SK-N-SH treated with all-trans-retinoic acid at 6 μM for 48 hours (cell line): ENCODE measurements at regions not wholly inside any gene's neighbourhood (a gene's known extent, or its start where the extent isn't known, plus 50 kb on each side); places are given as distances from the start of the nearest gene placed in this dataset.

Experiments used
- ATAC-seq: fragments of 200-7000 bp; cut with Tn5 transposase; 3 replicates; pipeline ENCODE4 v1.9.1; 2020; ENCODE audit warnings: mild to moderate bottlenecking, moderate library complexity
- ARNTL ChIP-seq: fragments of 450-650 bp; formaldehyde crosslinking; IDR thresholded peaks from 2 replicates; pipeline ENCODE4 v1.5.0; 2020; ENCODE audit warnings: low read depth, mild to moderate bottlenecking, moderate library complexity, borderline replicate concordance
- BACH2 ChIP-seq: fragments of 250-450 bp; sonication (Bioruptor Pico); IDR thresholded peaks from 2 replicates; pipeline ENCODE4 v1.9.0; 2021; ENCODE audit warnings: mild to moderate bottlenecking, borderline replicate concordance
- CSDC2 ChIP-seq: fragments of 250-450 bp; sonication (Bioruptor Pico); IDR thresholded peaks from 2 replicates; pipeline ENCODE4 v1.5.0; 2020; ENCODE audit warnings: mild to moderate bottlenecking, moderate library complexity
- CSRNP3 ChIP-seq: fragments of 250-450 bp; sonication (Bioruptor Pico); IDR thresholded peaks from 2 replicates; pipeline ENCODE4 v1.5.1; 2021; ENCODE audit warnings: mild to moderate bottlenecking, moderate library complexity
- ESRRG ChIP-seq: fragments of 250-450 bp; sonication (Bioruptor Pico); IDR thresholded peaks from 2 replicates; pipeline ENCODE4 v1.6.1; 2021; ENCODE audit warnings: mild to moderate bottlenecking
- GLIS3 ChIP-seq: fragments of 250-450 bp; sonication (Bioruptor Pico); IDR thresholded peaks from 2 replicates; pipeline ENCODE4 v1.5.0; 2020; ENCODE audit warnings: mild to moderate bottlenecking, moderate library complexity
- OSR1 ChIP-seq: fragments of 250-450 bp; sonication (Bioruptor Pico); IDR thresholded peaks from 2 replicates; pipeline ENCODE4 v1.8.0; 2022; ENCODE audit warnings: moderate library complexity, mild to moderate bottlenecking, inconsistent platforms
- PATZ1 ChIP-seq: fragments of 250-450 bp; sonication (Bioruptor Pico); IDR thresholded peaks from 2 replicates; pipeline ENCODE4 v1.8.0; 2020; ENCODE audit warnings: mild to moderate bottlenecking, moderate library complexity, borderline replicate concordance
- SNAI2 ChIP-seq: fragments of 250-450 bp; sonication (Bioruptor Pico); IDR thresholded peaks from 2 replicates; pipeline ENCODE4 v1.5.0; 2020; ENCODE audit warnings: mild to moderate bottlenecking, moderate library complexity
- TOX ChIP-seq: fragments of 250-450 bp; sonication (Bioruptor Pico); IDR thresholded peaks from 2 replicates; pipeline ENCODE4 v1.8.0; 2021; ENCODE audit warnings: mild to moderate bottlenecking, moderate library complexity, borderline replicate concordance
- ZC3H10 ChIP-seq: fragments of 250-450 bp; sonication (Bioruptor Pico); IDR thresholded peaks from 2 replicates; pipeline ENCODE4 v1.5.1; 2021; ENCODE audit warnings: mild to moderate bottlenecking, moderate library complexity
- ZFP30 ChIP-seq: fragments of 450-650 bp; formaldehyde crosslinking; IDR thresholded peaks from 2 replicates; pipeline ENCODE4 v1.5.0; 2022; ENCODE audit warnings: mild to moderate bottlenecking, moderate library complexity
- ZNF565 ChIP-seq: fragments of 450-650 bp; formaldehyde crosslinking; conservative IDR thresholded peaks from 2 replicates; pipeline ENCODE4 v1.5.0; 2020; ENCODE audit warnings: low read depth, mild to moderate bottlenecking, moderate library complexity
- ZNF70 ChIP-seq: fragments of 450-650 bp; formaldehyde crosslinking; IDR thresholded peaks from 2 replicates; pipeline ENCODE4 v1.5.0; 2020; ENCODE audit warnings: mild to moderate bottlenecking, moderate library complexity
- ZNF8 ChIP-seq: fragments of 450-650 bp; formaldehyde crosslinking; IDR thresholded peaks from 2 replicates; pipeline ENCODE4 v1.5.0; 2020; ENCODE audit warnings: mild to moderate bottlenecking, moderate library complexity
- TF ChIP-seq, protein P1 (sequence below): fragments of 250-450 bp; sonication (Bioruptor Pico); IDR thresholded peaks from 2 replicates; pipeline ENCODE4 v1.5.0; 2020; ENCODE audit warnings: mild to moderate bottlenecking, moderate library complexity
- TF ChIP-seq, protein P2 (sequence below): fragments of 250-450 bp; sonication (Bioruptor Pico); IDR thresholded peaks from 2 replicates; pipeline ENCODE4 v1.5.1; 2020; ENCODE audit warnings: low read depth, mild to moderate bottlenecking, moderate library complexity
- TF ChIP-seq, protein P3 (sequence below): fragments of 250-450 bp; sonication (Bioruptor Pico); IDR thresholded peaks from 2 replicates; pipeline ENCODE4 v1.8.0; 2021; ENCODE audit warnings: low read depth, mild to moderate bottlenecking, moderate library complexity, borderline replicate concordance

- ATAC-seq, result no peak
- TF ChIP-seq CSRNP3 (CRISPR knock-in tag) (no peak), ZNF70 (CRISPR knock-in tag) (no peak), TOX (CRISPR knock-in tag) (no peak), ESRRG (no peak), ZFP30 (CRISPR knock-in tag) (no peak), CSDC2 (CRISPR knock-in tag) (no peak), BACH2 (CRISPR knock-in tag) (no peak)
These were observed 184.7 kb downstream of the CTTN start for GRCh38 chr11:70582886-70583641.

DNA sequence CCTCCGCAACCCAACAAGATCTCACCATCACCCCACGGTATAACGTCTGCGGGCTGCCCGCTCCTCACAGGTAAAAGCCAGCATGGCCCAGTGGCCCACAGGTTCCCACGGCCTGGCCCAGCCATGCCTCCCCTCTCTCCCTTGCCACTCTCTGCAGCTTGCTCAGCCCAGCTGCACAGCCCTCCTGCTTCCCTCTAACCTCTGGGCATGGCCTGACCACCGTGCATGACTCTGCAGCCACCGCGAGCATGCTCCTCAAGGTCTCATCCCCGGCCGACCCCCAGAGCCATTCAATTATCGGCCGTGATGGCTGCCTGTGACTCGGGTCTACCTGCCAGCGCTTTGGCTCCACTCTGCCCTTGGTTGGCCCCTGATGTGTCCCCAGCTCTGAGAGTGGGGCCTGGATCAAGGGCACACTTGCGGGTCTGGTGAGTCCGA, 185.5 kb downstream of the CTTN start:
- TF ChIP-seq GLIS3 (CRISPR knock-in tag) (no peak), OSR1 (CRISPR knock-in tag) (no peak), SNAI2 (CRISPR knock-in tag) (no peak), ZC3H10 (CRISPR knock-in tag) (no peak), ZNF565 (CRISPR knock-in tag) (no peak), ESRRG (no peak), CSDC2 (CRISPR knock-in tag) (no peak), ARNTL (CRISPR knock-in tag) (no peak), PATZ1 (CRISPR knock-in tag) (no peak), ZNF8 (CRISPR knock-in tag) (no peak)
- TF ChIP-seq, protein P1, sequence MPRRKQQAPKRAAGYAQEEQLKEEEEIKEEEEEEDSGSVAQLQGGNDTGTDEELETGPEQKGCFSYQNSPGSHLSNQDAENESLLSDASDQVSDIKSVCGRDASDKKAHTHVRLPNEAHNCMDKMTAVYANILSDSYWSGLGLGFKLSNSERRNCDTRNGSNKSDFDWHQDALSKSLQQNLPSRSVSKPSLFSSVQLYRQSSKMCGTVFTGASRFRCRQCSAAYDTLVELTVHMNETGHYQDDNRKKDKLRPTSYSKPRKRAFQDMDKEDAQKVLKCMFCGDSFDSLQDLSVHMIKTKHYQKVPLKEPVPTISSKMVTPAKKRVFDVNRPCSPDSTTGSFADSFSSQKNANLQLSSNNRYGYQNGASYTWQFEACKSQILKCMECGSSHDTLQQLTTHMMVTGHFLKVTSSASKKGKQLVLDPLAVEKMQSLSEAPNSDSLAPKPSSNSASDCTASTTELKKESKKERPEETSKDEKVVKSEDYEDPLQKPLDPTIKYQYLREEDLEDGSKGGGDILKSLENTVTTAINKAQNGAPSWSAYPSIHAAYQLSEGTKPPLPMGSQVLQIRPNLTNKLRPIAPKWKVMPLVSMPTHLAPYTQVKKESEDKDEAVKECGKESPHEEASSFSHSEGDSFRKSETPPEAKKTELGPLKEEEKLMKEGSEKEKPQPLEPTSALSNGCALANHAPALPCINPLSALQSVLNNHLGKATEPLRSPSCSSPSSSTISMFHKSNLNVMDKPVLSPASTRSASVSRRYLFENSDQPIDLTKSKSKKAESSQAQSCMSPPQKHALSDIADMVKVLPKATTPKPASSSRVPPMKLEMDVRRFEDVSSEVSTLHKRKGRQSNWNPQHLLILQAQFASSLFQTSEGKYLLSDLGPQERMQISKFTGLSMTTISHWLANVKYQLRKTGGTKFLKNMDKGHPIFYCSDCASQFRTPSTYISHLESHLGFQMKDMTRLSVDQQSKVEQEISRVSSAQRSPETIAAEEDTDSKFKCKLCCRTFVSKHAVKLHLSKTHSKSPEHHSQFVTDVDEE, result no peak
- TF ChIP-seq, protein P2, sequence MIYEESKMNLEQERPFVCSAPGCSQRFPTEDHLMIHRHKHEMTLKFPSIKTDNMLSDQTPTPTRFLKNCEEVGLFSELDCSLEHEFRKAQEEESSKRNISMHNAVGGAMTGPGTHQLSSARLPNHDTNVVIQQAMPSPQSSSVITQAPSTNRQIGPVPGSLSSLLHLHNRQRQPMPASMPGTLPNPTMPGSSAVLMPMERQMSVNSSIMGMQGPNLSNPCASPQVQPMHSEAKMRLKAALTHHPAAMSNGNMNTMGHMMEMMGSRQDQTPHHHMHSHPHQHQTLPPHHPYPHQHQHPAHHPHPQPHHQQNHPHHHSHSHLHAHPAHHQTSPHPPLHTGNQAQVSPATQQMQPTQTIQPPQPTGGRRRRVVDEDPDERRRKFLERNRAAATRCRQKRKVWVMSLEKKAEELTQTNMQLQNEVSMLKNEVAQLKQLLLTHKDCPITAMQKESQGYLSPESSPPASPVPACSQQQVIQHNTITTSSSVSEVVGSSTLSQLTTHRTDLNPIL (CRISPR knock-in tag), result no peak
- TF ChIP-seq, protein P3, sequence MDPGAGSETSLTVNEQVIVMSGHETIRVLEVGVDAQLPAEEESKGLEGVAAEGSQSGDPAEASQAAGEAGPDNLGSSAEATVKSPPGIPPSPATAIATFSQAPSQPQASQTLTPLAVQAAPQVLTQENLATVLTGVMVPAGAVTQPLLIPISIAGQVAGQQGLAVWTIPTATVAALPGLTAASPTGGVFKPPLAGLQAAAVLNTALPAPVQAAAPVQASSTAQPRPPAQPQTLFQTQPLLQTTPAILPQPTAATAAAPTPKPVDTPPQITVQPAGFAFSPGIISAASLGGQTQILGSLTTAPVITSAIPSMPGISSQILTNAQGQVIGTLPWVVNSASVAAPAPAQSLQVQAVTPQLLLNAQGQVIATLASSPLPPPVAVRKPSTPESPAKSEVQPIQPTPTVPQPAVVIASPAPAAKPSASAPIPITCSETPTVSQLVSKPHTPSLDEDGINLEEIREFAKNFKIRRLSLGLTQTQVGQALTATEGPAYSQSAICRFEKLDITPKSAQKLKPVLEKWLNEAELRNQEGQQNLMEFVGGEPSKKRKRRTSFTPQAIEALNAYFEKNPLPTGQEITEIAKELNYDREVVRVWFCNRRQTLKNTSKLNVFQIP (CRISPR knock-in tag), result no peak
- ATAC-seq, result no peak

GRCh38 chr11:70584498-70585235, 186.3 kb downstream of the CTTN start:
- ATAC-seq, result no peak
- no peak for TF ChIP-seq PATZ1 (CRISPR knock-in tag)
- no peak for TF ChIP-seq TOX (CRISPR knock-in tag)
- TF ChIP-seq CSRNP3 (CRISPR knock-in tag), result no peak
- TF ChIP-seq, protein P2 (CRISPR knock-in tag), result no peak
- no peak for TF ChIP-seq ZFP30 (CRISPR knock-in tag)
- TF ChIP-seq, protein P3 (CRISPR knock-in tag), result no peak
- no peak for TF ChIP-seq ZNF565 (CRISPR knock-in tag)
- no peak for TF ChIP-seq BACH2 (CRISPR knock-in tag)
